Naive thymus-derived CD4-positive, alpha-beta T cell (primary cell): ENCODE measurements at regions not wholly inside any gene's neighbourhood (a gene's known extent, or its start where the extent isn't known, plus 50 kb on each side); places are given as distances from the start of the nearest gene placed in this dataset.

Experiments used
- ATAC-seq: fragments of 150-1000 bp; cut with Tn5 transposase; 2 replicates; pipeline ENCODE4 v1.10.0; 2021; ENCODE audit warnings: mild to moderate bottlenecking, moderate library complexity
- CTCF ChIA-PET: fragments of 350-600 bp; sonication (Branson Sonifier 250); formaldehyde crosslinking; loops from one replicate; lab custom pipeline; 2021; ENCODE audit warnings: antibody characterized with exemption; lab: Charles Lee
- POLR2A ChIA-PET: fragments of 350-600 bp; sonication (Branson Sonifier 250); formaldehyde crosslinking; loops from one replicate; lab custom pipeline; 2021; ENCODE audit warnings: antibody characterized with exemption, inconsistent platforms; lab: Charles Lee
- DNase-seq, 9 donors: peaks; one replicate each; pipeline versions ENCODE4 v3.0.0 to v3.0.0-alpha.2; 2020 to 2022; ENCODE audit warnings: mixed read lengths in 1 of 9
- H3K27ac ChIP-seq: one replicate; pipeline ENCODE4 v1.7.0; 2013; ENCODE audit warnings: mild to moderate bottlenecking, low read depth, low read length, moderate library complexity
- H3K27me3 ChIP-seq, 2 donors: one replicate each; pipeline ENCODE4 v1.7.0; 2013; ENCODE audit warnings: low read length in 2 of 2, mild to moderate bottlenecking in 2 of 2, moderate library complexity in 2 of 2; ENCODE audit not compliant: control insufficient read depth in 2 of 2, insufficient read depth in 2 of 2
- H3K36me3 ChIP-seq, 3 experiments: 1 replicate in 2 of 3; 2 replicates in 1 of 3; pipeline ENCODE4 v1.7.0; 2013; ENCODE audit warnings: low read length in 3 of 3, mild to moderate bottlenecking in 3 of 3, moderate library complexity in 1 of 3; ENCODE audit not compliant: insufficient read depth in 3 of 3, control insufficient read depth in 2 of 3
- H3K4me1 ChIP-seq, 2 donors: one replicate each; pipeline ENCODE4 v1.7.0; 2013; ENCODE audit warnings: low read length in 2 of 2, mild to moderate bottlenecking in 2 of 2, moderate library complexity in 1 of 2; ENCODE audit not compliant: control insufficient read depth in 2 of 2, insufficient read depth in 2 of 2
- H3K4me3 ChIP-seq: 2 replicates; pipeline ENCODE4 v1.7.0; 2013; ENCODE audit warnings: mild to moderate bottlenecking, low read length
- H3K9me3 ChIP-seq, 3 experiments: 1 replicate in 2 of 3; 2 replicates in 1 of 3; pipeline ENCODE4 v1.7.0; 2013; ENCODE audit warnings: low read length in 3 of 3; ENCODE audit not compliant: control insufficient read depth in 2 of 3
- H3K27ac Mint-ChIP-seq, 9 donors: one replicate each; pipeline ENCODE4 v1.8.0; 2020 to 2022; ENCODE audit warnings: mixed read lengths in 9 of 9, mild to moderate bottlenecking in 8 of 9, moderate library complexity in 5 of 9, inconsistent platforms in 2 of 9
- H3K27me3 Mint-ChIP-seq, 5 donors: one replicate each; pipeline ENCODE4 v1.8.0; 2021 to 2022; ENCODE audit warnings: mixed read lengths in 5 of 5, mild to moderate bottlenecking in 1 of 5
- H3K36me3 Mint-ChIP-seq, 5 donors: one replicate each; pipeline ENCODE4 v1.8.0; 2020 to 2022; ENCODE audit warnings: mixed read lengths in 5 of 5, mild to moderate bottlenecking in 3 of 5, inconsistent platforms in 1 of 5
- H3K4me1 Mint-ChIP-seq, 7 donors: one replicate each; pipeline ENCODE4 v1.8.0; 2020 to 2022; ENCODE audit warnings: mixed read lengths in 7 of 7, mild to moderate bottlenecking in 3 of 7, inconsistent platforms in 1 of 7
- H3K4me3 Mint-ChIP-seq, 10 donors: one replicate each; pipeline ENCODE4 v1.8.0; 2020 to 2022; ENCODE audit warnings: mild to moderate bottlenecking in 10 of 10, mixed read lengths in 10 of 10, moderate library complexity in 6 of 10, inconsistent platforms in 2 of 10
- H3K9me3 Mint-ChIP-seq, 11 donors: one replicate each; pipeline ENCODE4 v1.8.0; 2020 to 2022; ENCODE audit warnings: mixed read lengths in 11 of 11, mild to moderate bottlenecking in 4 of 11, inconsistent platforms in 1 of 11, moderate library complexity in 1 of 11
- intact Hi-C, 2 donors: fragments of 100-400 bp; cut with micrococcal nuclease; formaldehyde crosslinking; loops; one replicate each; pipeline ENCODE4 v1.15.1; 2023

DNA sequence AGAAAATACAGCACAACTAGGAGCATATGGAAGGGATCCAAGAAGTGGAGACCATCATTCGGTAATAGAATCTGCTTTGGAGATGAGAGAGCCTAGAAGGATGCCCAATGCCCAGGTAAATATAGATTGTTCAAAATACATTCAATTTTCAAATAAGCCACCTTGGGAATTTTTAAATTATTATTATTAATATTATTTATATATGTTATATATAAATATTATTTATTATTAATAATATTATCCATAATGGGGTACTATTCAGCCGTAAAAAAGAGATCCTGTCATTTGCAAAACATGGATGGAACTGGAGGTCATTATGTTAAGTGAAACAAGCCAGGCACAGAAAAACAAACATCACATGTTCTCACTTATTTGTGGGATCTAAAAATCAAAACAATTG lies 127.8 kb upstream of the NDUFV2 start:
- Histone ChIP-seq H3K36me3 (no peaks in the 10 kb centered on the region), H3K4me3 (no peak overlapping the region), H3K27ac (no peak overlapping the region), H3K4me1 (no peaks in the 10 kb centered on the region), H3K9me3 (no peaks in the 10 kb centered on the region), H3K27me3 (no peaks in the 10 kb centered on the region)
- no peak for ATAC-seq
- Mint-ChIP-seq H3K4me1 (peaks cover 0 to 1% (median 0%) of the 10 kb centered on the region in 7 donors), H3K4me3 (no peak overlapping the region), H3K27me3 (peaks cover 5 to 16% (median 8%) of the 10 kb centered on the region in 5 donors), H3K36me3 (peaks cover 0 to 6% (median 0%) of the 10 kb centered on the region in 5 donors), H3K9me3 (peaks cover 0 to 7% (median 2%) of the 10 kb centered on the region in 11 donors), H3K27ac (no peak overlapping the region)
- intact Hi-C loops, result no loop called here
- POLR2A ChIA-PET, result no interaction called here
- DNase-seq, result no peak
- CTCF ChIA-PET, result no interaction called here

GRCh38 chr18:8975624-8976023 lies 126.9 kb upstream of the NDUFV2 start:
- POLR2A ChIA-PET, result interaction anchor here (0.6 kb wide), 1 partner anchor 506 kb away, joined by 4 read pairs; no protein-coding TSS in a partner anchor
- DNase-seq (no peak), ATAC-seq (no peak)
- Mint-ChIP-seq H3K27me3 (peaks cover 7 to 16% (median 8%) of the 10 kb centered on the region in 5 donors), H3K27ac (no peak overlapping the region), H3K9me3 (peaks cover 0 to 7% (median 2%) of the 10 kb centered on the region in 11 donors), H3K4me1 (peaks cover 0 to 1% (median 0%) of the 10 kb centered on the region in 7 donors), H3K4me3 (no peak overlapping the region), H3K36me3 (peaks cover 0 to 6% (median 0%) of the 10 kb centered on the region in 5 donors)
- no peaks in the 10 kb centered on the region for H3K36me3 ChIP-seq
- H3K4me1 ChIP-seq, result no peaks in the 10 kb centered on the region
- H3K27me3 ChIP-seq, result no peaks in the 10 kb centered on the region
- no peaks in the 10 kb centered on the region for H3K9me3 ChIP-seq
- H3K4me3 ChIP-seq, result no peak overlapping the region
- no peak overlapping the region for H3K27ac ChIP-seq
- CTCF ChIA-PET, result no interaction called here
- intact Hi-C loops, result no loop called here

DNA sequence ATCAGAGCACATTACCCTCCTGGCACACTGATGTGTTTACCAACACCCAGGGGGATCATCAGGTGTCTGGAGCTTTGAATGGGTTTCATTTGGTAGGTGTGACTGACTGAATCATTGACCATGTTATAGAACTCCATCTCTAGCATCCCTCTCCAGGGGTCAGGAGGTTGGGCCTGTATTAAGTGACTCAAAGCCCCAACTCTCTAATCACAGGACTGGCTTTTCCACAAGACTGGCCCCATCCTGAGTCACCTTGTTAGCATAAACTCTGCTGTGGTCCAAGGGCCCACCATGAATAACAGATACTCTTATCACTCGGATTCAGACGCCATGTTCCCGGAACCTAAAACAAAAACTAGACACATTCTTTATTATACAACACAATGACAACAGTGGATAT lies 125.9 kb upstream of the NDUFV2 start:
- no peak overlapping the region for H3K4me3 Mint-ChIP-seq
- ChIA-PET CTCF (no interaction called here), POLR2A (no interaction called here)
- H3K9me3 ChIP-seq, result no peaks in the 10 kb centered on the region
- peaks cover 0 to 7% (median 2%) of the 10 kb centered on the region in 11 donors for H3K9me3 Mint-ChIP-seq
- no peaks in the 10 kb centered on the region for H3K27me3 ChIP-seq
- H3K27me3 Mint-ChIP-seq, result peaks cover 7 to 16% (median 8%) of the 10 kb centered on the region in 5 donors
- DNase-seq, result no peak
- intact Hi-C loops, result no loop called here
- H3K27ac ChIP-seq, result no peak overlapping the region
- peaks cover 0 to 1% (median 0%) of the 10 kb centered on the region in 7 donors for H3K4me1 Mint-ChIP-seq
- H3K27ac Mint-ChIP-seq, result no peak overlapping the region
- H3K4me3 ChIP-seq, result no peak overlapping the region
- H3K4me1 ChIP-seq, result no peaks in the 10 kb centered on the region
- no peaks in the 10 kb centered on the region for H3K36me3 ChIP-seq
- H3K36me3 Mint-ChIP-seq, result peaks cover 0 to 6% (median 0%) of the 10 kb centered on the region in 5 donors
- no peak for ATAC-seq

GRCh38 chr18:8977166-8977565 lies 125.3 kb upstream of the NDUFV2 start:
- DNase-seq, result no peak
- H3K9me3 Mint-ChIP-seq, result peaks cover 0 to 7% (median 2%) of the 10 kb centered on the region in 11 donors
- no peak for ATAC-seq
- ChIA-PET POLR2A (no interaction called here), CTCF (no interaction called here)
- intact Hi-C loops, result no loop called here
- H3K27ac ChIP-seq, result no peak overlapping the region
- no peak overlapping the region for H3K27ac Mint-ChIP-seq
- no peaks in the 10 kb centered on the region for H3K9me3 ChIP-seq
- no peak overlapping the region for H3K4me3 Mint-ChIP-seq
- H3K4me1 ChIP-seq, result no peaks in the 10 kb centered on the region
- H3K36me3 Mint-ChIP-seq, result peaks cover 0 to 6% (median 0%) of the 10 kb centered on the region in 5 donors
- H3K27me3 ChIP-seq, result no peaks in the 10 kb centered on the region
- H3K4me1 Mint-ChIP-seq, result peaks cover 0 to 1% (median 0%) of the 10 kb centered on the region in 7 donors
- no peak overlapping the region for H3K4me3 ChIP-seq
- H3K36me3 ChIP-seq, result no peaks in the 10 kb centered on the region
- H3K27me3 Mint-ChIP-seq, result peaks cover 7 to 16% (median 8%) of the 10 kb centered on the region in 5 donors

DNA sequence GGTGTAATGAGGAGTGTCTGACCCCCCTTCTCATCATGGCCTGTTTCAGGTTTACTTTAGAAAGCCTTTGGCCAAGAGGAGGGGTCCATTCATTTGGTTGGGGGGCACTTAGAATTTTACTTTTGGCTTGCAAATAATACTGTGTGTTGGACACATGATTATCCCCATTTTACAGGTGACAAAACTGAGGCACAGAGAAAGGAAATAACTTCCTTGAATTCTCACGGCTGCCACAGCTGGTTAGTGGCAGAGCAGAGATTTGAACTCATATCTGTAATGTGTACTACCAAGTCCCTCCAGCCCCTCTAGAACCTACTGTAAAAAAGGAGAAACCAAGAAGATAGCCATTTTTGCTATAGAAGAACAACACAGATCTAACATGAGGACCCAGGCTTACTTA lies 124.8 kb upstream of the NDUFV2 start:
- ChIA-PET POLR2A (no interaction called here), CTCF (no interaction called here)
- H3K36me3 ChIP-seq, result no peaks in the 10 kb centered on the region
- DNase-seq (no peak), ATAC-seq (no peak)
- no peaks in the 10 kb centered on the region for H3K27me3 ChIP-seq
- H3K27me3 Mint-ChIP-seq, result peaks cover 6 to 13% (median 7%) of the 10 kb centered on the region in 5 donors
- intact Hi-C loops, result no loop called here
- H3K4me3 ChIP-seq, result no peak overlapping the region
- peaks cover 0 to 6% (median 2%) of the 10 kb centered on the region in 11 donors for H3K9me3 Mint-ChIP-seq
- no peaks in the 10 kb centered on the region for H3K9me3 ChIP-seq
- H3K27ac ChIP-seq, result no peak overlapping the region
- no peaks in the 10 kb centered on the region for H3K4me1 ChIP-seq
- H3K4me1 Mint-ChIP-seq, result peaks cover 0 to 1% (median 0%) of the 10 kb centered on the region in 7 donors
- H3K36me3 Mint-ChIP-seq, result peaks cover 0 to 6% (median 0%) of the 10 kb centered on the region in 5 donors
- no peak overlapping the region for H3K4me3 Mint-ChIP-seq
- no peak overlapping the region for H3K27ac Mint-ChIP-seq

DNA sequence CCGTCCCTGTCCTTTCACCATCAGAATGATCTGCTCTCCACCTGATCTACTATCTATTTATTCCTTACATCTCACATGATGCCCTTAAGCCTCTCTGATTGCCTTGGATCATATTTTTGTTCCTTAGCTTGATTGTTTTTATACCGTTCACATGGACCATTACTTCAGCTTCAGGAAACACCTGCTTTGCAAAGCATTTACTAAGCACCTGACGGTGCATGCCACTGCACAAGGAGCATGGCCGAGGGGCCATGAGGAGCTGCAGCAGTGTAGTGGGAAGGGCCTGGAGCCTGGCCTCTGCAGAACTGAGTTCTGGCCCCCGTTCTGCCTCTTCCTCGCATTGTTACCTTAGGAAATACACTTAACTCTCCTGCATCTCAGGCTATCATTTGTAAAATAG lies 124.1 kb upstream of the NDUFV2 start:
- CTCF ChIA-PET, result interaction anchor here (1.4 kb wide), 1 partner anchor 10 kb away, joined by 3 read pairs; no protein-coding TSS in a partner anchor

More for the DNA sequence above, 124.1 kb upstream of the NDUFV2 start:
- H3K9me3 Mint-ChIP-seq, result peaks cover 0 to 5% (median 0%) of the 10 kb centered on the region in 11 donors
- Histone ChIP-seq H3K27ac (no peak overlapping the region), H3K4me3 (no peak overlapping the region), H3K4me1 (no peaks in the 10 kb centered on the region), H3K36me3 (no peaks in the 10 kb centered on the region), H3K9me3 (no peaks in the 10 kb centered on the region), H3K27me3 (no peaks in the 10 kb centered on the region)
- ATAC-seq (no peak), DNase-seq (no peak)
- no peak overlapping the region for H3K27ac Mint-ChIP-seq
- H3K4me3 Mint-ChIP-seq, result no peak overlapping the region
- H3K36me3 Mint-ChIP-seq, result no peaks in the 10 kb centered on the region
- intact Hi-C loops, result no loop called here
- H3K4me1 Mint-ChIP-seq, result peaks cover 0 to 1% (median 0%) of the 10 kb centered on the region in 7 donors
- peaks cover 0 to 7% (median 5%) of the 10 kb centered on the region in 5 donors for H3K27me3 Mint-ChIP-seq
- POLR2A ChIA-PET, result no interaction called here
